A673 (cell line): ENCODE measurements at regions not wholly inside any gene's neighbourhood (a gene's known extent, or its start where the extent isn't known, plus 50 kb on each side); places are given as distances from the start of the nearest gene placed in this dataset.

ENCODE experiments used
- EZH2 ChIP-seq: fragments of 200-600 bp; sonication (generic); IDR thresholded peaks from 2 replicates; pipeline ENCODE4 v1.6.1; 2017; ENCODE audit warnings: borderline replicate concordance, low read depth, mild to moderate bottlenecking, mixed read lengths, antibody characterized with exemption, low read length; ENCODE audit not compliant: poor library complexity, severe bottlenecking
- TF ChIP-seq, protein P1 (sequence below): fragments of 300-800, 200-600 bp; sonication (generic); conservative IDR thresholded peaks from 2 replicates; pipeline ENCODE4 v1.5.1; 2017; ENCODE audit warnings: low read depth, mild to moderate bottlenecking, antibody characterized with exemption, low read length, moderate library complexity, mixed read lengths

GRCh38 chr1:222912730-222913129 is 97.9 kb downstream of the DISP1 start:
- TF ChIP-seq, protein P1, sequence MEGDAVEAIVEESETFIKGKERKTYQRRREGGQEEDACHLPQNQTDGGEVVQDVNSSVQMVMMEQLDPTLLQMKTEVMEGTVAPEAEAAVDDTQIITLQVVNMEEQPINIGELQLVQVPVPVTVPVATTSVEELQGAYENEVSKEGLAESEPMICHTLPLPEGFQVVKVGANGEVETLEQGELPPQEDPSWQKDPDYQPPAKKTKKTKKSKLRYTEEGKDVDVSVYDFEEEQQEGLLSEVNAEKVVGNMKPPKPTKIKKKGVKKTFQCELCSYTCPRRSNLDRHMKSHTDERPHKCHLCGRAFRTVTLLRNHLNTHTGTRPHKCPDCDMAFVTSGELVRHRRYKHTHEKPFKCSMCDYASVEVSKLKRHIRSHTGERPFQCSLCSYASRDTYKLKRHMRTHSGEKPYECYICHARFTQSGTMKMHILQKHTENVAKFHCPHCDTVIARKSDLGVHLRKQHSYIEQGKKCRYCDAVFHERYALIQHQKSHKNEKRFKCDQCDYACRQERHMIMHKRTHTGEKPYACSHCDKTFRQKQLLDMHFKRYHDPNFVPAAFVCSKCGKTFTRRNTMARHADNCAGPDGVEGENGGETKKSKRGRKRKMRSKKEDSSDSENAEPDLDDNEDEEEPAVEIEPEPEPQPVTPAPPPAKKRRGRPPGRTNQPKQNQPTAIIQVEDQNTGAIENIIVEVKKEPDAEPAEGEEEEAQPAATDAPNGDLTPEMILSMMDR, result no peak
- TF ChIP-seq EZH2, result no peak
